CD4-positive, alpha-beta T cell (primary cell): ENCODE measurements at regions not wholly inside any gene's neighbourhood (a gene's known extent, or its start where the extent isn't known, plus 50 kb on each side); places are given as distances from the start of the nearest gene placed in this dataset.

ENCODE experiments used
- ATAC-seq: fragments of 200-7000 bp; cut with Tn5 transposase; one replicate; pipeline ENCODE4 v1.10.0; 2022; ENCODE audit warnings: mild to moderate bottlenecking; ENCODE audit not compliant: poor library complexity
- CTCF ChIA-PET: fragments of 350-600 bp; sonication (Branson Sonifier 250); formaldehyde crosslinking; loops from one replicate; lab custom pipeline; 2021; ENCODE audit warnings: antibody characterized with exemption, inconsistent platforms; lab: Charles Lee
- POLR2A ChIA-PET: fragments of 350-600 bp; sonication (Branson Sonifier 250); formaldehyde crosslinking; loops from one replicate; lab custom pipeline; 2021; ENCODE audit warnings: antibody characterized with exemption, inconsistent platforms; lab: Charles Lee
- DNase-seq, 14 experiments: peaks; one replicate each; pipeline ENCODE4 v3.0.0-alpha.2; 2013 to 2020; ENCODE audit warnings: mixed read lengths in 2 of 14
- H3K27ac ChIP-seq, 2 donors: one replicate each; pipeline versions ENCODE4 v1.5.1 to v1.7.0; 2013; ENCODE audit warnings: low read length in 2 of 2, low read depth in 1 of 2, mild to moderate bottlenecking in 1 of 2
- H3K27me3 ChIP-seq, 2 experiments: 1 replicate in 1 of 2; 2 replicates in 1 of 2; pipeline versions ENCODE4 v1.6.1 to v1.7.0; 2013; ENCODE audit warnings: low read length in 2 of 2, control low read depth in 1 of 2, mild to moderate bottlenecking in 1 of 2, moderate library complexity in 1 of 2; ENCODE audit not compliant: insufficient read depth in 2 of 2, control insufficient read depth in 1 of 2
- H3K36me3 ChIP-seq: one replicate; pipeline ENCODE4 v1.6.1; 2013; ENCODE audit warnings: low read length, control low read depth; ENCODE audit not compliant: insufficient read depth
- H3K4me1 ChIP-seq: one replicate; pipeline ENCODE4 v1.6.1; 2013; ENCODE audit warnings: low read length, control low read depth; ENCODE audit not compliant: insufficient read depth
- H3K4me3 ChIP-seq: one replicate; pipeline ENCODE4 v1.5.1; 2013; ENCODE audit warnings: mild to moderate bottlenecking, low read length, moderate library complexity
- H3K9me3 ChIP-seq, 2 experiments: 1 replicate in 1 of 2; 2 replicates in 1 of 2; pipeline versions ENCODE4 v1.6.1 to v1.7.0; 2013; ENCODE audit warnings: low read length in 2 of 2, mild to moderate bottlenecking in 2 of 2, control low read depth in 1 of 2, moderate library complexity in 1 of 2; ENCODE audit not compliant: control insufficient read depth in 1 of 2, insufficient read depth in 1 of 2
- H3K27ac Mint-ChIP-seq: one replicate; pipeline ENCODE4 v1.8.0; 2020; ENCODE audit warnings: mixed read lengths
- H3K27me3 Mint-ChIP-seq: one replicate; pipeline ENCODE4 v1.8.0; 2021; ENCODE audit warnings: mixed read lengths
- H3K36me3 Mint-ChIP-seq: one replicate; pipeline ENCODE4 v1.8.0; 2021; ENCODE audit warnings: low read depth, mixed read lengths
- H3K4me1 Mint-ChIP-seq: one replicate; pipeline ENCODE4 v1.8.0; 2021; ENCODE audit warnings: low read depth, mixed read lengths
- H3K4me3 Mint-ChIP-seq: one replicate; pipeline ENCODE4 v1.8.0; 2020; ENCODE audit warnings: mild to moderate bottlenecking, mixed read lengths
- H3K9me3 Mint-ChIP-seq: one replicate; pipeline ENCODE4 v1.8.0; 2020; ENCODE audit warnings: mixed read lengths
- CTCF ChIP-seq: fragments of 200-600 bp; IDR thresholded peaks from one replicate; pipeline ENCODE4 v1.8.0; 2022; ENCODE audit warnings: antibody characterized with exemption, mild to moderate bottlenecking
- intact Hi-C, 2 experiments: fragments of 100-400 bp; cut with DNase I in 1 of 2; cut with micrococcal nuclease in 1 of 2; formaldehyde crosslinking; loops; one replicate each; pipeline versions ENCODE4 v1.15.1 to v1.9.0; 2023 to 2025; cut with DNase I, micrococcal nuclease

GRCh38 chr6:167049275-167049674 lies 50.1 kb downstream of the CEP43 start:
- Mint-ChIP-seq H3K4me1 (peaks cover 64% of the 10 kb centered on the region), H3K9me3 (no peaks in the 10 kb centered on the region)

GRCh38 chr6:167050903-167051302 lies 51.7 kb downstream of the CEP43 start:
- peaks cover 53% of the 10 kb centered on the region for H3K4me1 ChIP-seq

More at GRCh38 chr6:167049275-167049674, 50.1 kb downstream of the CEP43 start:
- ChIA-PET POLR2A (no interaction called here), CTCF (no interaction called here)
- peaks cover 38% of the 10 kb centered on the region for H3K4me1 ChIP-seq
- H3K27ac Mint-ChIP-seq = peak overlapping the region; percentile 21
- H3K27me3 Mint-ChIP-seq = no peaks in the 10 kb centered on the region
- no peaks in the 10 kb centered on the region for H3K9me3 ChIP-seq
- no peak overlapping the region for H3K27ac ChIP-seq
- no peak for TF ChIP-seq CTCF
- ATAC-seq = no peak
- H3K27me3 ChIP-seq = no peaks in the 10 kb centered on the region
- no peak overlapping the region for H3K4me3 Mint-ChIP-seq
- no peak overlapping the region for H3K4me3 ChIP-seq
- intact Hi-C loops = no loop called here
- H3K36me3 Mint-ChIP-seq = peaks cover 5% of the 10 kb centered on the region
- no peak for DNase-seq
- no peaks in the 10 kb centered on the region for H3K36me3 ChIP-seq

GRCh38 chr6:167053895-167054530 lies 54.8 kb downstream of the CEP43 start:
- Histone ChIP-seq H3K36me3 (no peaks in the 10 kb centered on the region), H3K4me1 (peaks cover 49% of the 10 kb centered on the region), H3K27me3 (no peaks in the 10 kb centered on the region), H3K27ac (peak overlapping the region; percentile 37 to 58), H3K4me3 (no peak overlapping the region), H3K9me3 (peaks cover 0 to 3% of the 10 kb centered on the region in 2 experiments)
- POLR2A ChIA-PET = interaction anchor here (0.9 to 1.4 kb wide), 5 partner anchors 8 to 55 kb away, joined by 3 to 10 read pairs (median 5); partner anchors contain the start of gene CEP43
- DNase-seq (peak in 3 of 14 experiments; percentile 25 to 42 (median 34)), ATAC-seq (peak; percentile 39)
- Mint-ChIP-seq H3K27me3 (no peaks in the 10 kb centered on the region), H3K4me1 (peaks cover 72% of the 10 kb centered on the region), H3K4me3 (peak overlapping the region; percentile 50), H3K9me3 (no peaks in the 10 kb centered on the region), H3K36me3 (peaks cover 4% of the 10 kb centered on the region), H3K27ac (peak overlapping the region; percentile 83)
- TF ChIP-seq CTCF = no peak
- intact Hi-C loops = loop anchor here in 1 of 2 experiments (5.0 to 10.0 kb wide), 2 partner anchors 58 to 59 kb away; partner anchors contain the start of gene CEP43
- CTCF ChIA-PET = no interaction called here

More at GRCh38 chr6:167050903-167051302, 51.7 kb downstream of the CEP43 start:
- Mint-ChIP-seq H3K4me1 (peaks cover 73% of the 10 kb centered on the region), H3K36me3 (peaks cover 4% of the 10 kb centered on the region), H3K27me3 (no peaks in the 10 kb centered on the region), H3K4me3 (peak overlapping the region; percentile 32), H3K27ac (no peak overlapping the region), H3K9me3 (no peaks in the 10 kb centered on the region)
- no peak for TF ChIP-seq CTCF
- H3K4me3 ChIP-seq = no peak overlapping the region
- ATAC-seq (no peak), DNase-seq (no peak)
- no peaks in the 10 kb centered on the region for H3K27me3 ChIP-seq
- no peak overlapping the region for H3K27ac ChIP-seq
- CTCF ChIA-PET = no interaction called here
- intact Hi-C loops = loop anchor here in 1 of 2 experiments (5.0 to 10.0 kb wide), 2 partner anchors 56 to 61 kb away; partner anchors contain the start of gene CEP43
- H3K36me3 ChIP-seq = no peaks in the 10 kb centered on the region
- peaks cover 0 to 3% of the 10 kb centered on the region in 2 experiments for H3K9me3 ChIP-seq
- POLR2A ChIA-PET = no interaction called here
